Lower leg skin (tissue), 3 donors: ENCODE measurements at regions not wholly inside any gene's neighbourhood (a gene's known extent, or its start where the extent isn't known, plus 50 kb on each side); places are given as distances from the start of the nearest gene placed in this dataset.

Experiments used
- POLR2A ChIP-seq, 2 donors: fragments of 450-650 bp; IDR thresholded peaks; one replicate each; pipeline ENCODE4 v1.6.1; 2016 to 2017; ENCODE audit warnings: antibody characterized with exemption in 2 of 2, mild to moderate bottlenecking in 1 of 2, moderate library complexity in 1 of 2
- TF ChIP-seq, protein P1 (sequence below), 3 donors: fragments of 450-650 bp; IDR thresholded peaks; one replicate each; pipeline ENCODE4 v1.5.1; 2016; ENCODE audit warnings: antibody characterized with exemption in 3 of 3, mild to moderate bottlenecking in 3 of 3, moderate library complexity in 2 of 3

DNA sequence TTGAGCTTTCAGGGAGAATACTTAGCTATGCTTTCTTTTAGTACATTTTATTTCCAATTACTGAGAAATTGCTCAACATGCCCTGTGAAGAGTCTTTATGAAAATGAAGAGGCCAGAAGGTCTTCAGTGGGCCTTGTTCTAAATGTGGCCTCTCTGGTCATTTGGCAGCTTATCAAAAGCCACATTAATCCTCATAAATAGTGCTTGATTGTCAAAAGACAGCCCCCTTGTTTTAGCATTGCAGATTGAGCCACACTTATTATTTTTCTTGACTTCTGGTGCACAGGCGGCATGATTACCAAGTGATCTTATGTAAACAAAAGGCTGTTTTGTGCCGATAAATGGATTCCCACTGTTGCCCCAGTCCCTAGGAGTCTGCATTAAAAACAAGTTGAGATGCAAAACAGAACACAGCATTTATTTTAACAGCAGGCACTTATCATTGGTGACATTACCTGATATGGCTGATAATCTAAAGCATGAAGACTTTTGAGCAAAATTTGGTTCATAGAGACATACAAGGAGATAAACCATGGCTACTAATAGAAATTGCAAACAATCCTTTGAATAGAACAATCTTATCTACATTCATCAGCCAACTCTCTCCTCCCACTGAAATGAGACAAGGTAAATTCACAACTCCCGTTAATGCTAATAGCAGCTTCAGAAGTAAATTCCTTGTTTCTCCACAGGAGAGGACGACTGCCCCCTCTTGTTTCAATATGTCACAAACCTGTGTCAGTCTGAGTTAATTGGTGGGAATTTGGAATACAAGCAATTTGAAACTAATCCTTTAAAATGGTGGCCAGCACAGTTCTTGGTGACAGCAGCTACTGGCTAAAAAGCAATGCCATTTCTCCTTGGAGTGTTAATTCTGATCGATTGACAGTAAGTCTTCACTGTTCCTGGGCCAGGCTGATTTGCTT is 194.3 kb downstream of the NSUN3 start:
- no peak for TF ChIP-seq POLR2A (IDR thresholded peaks at IDR 0.05)
- TF ChIP-seq, protein P1, sequence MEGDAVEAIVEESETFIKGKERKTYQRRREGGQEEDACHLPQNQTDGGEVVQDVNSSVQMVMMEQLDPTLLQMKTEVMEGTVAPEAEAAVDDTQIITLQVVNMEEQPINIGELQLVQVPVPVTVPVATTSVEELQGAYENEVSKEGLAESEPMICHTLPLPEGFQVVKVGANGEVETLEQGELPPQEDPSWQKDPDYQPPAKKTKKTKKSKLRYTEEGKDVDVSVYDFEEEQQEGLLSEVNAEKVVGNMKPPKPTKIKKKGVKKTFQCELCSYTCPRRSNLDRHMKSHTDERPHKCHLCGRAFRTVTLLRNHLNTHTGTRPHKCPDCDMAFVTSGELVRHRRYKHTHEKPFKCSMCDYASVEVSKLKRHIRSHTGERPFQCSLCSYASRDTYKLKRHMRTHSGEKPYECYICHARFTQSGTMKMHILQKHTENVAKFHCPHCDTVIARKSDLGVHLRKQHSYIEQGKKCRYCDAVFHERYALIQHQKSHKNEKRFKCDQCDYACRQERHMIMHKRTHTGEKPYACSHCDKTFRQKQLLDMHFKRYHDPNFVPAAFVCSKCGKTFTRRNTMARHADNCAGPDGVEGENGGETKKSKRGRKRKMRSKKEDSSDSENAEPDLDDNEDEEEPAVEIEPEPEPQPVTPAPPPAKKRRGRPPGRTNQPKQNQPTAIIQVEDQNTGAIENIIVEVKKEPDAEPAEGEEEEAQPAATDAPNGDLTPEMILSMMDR (IDR thresholded peaks at IDR 0.05): no peak
